T follicular helper cell (primary cell): ENCODE measurements at regions not wholly inside any gene's neighbourhood (a gene's known extent, or its start where the extent isn't known, plus 50 kb on each side); places are given as distances from the start of the nearest gene placed in this dataset.
"Not testable (repeated sequence)": the region's sequence is repeated elsewhere in the genome, so short reads cannot be mapped to it uniquely, and the experiment has no call there.

Source experiments
- DNase-seq: peaks from one replicate; pipeline ENCODE4 v3.0.0-alpha.2; 2020; ENCODE audit warnings: low read depth

GRCh38 chr6:54564188-54564587 lies 255.9 kb downstream of the TINAG start:
- not testable (repeated sequence) for DNase-seq

DNA sequence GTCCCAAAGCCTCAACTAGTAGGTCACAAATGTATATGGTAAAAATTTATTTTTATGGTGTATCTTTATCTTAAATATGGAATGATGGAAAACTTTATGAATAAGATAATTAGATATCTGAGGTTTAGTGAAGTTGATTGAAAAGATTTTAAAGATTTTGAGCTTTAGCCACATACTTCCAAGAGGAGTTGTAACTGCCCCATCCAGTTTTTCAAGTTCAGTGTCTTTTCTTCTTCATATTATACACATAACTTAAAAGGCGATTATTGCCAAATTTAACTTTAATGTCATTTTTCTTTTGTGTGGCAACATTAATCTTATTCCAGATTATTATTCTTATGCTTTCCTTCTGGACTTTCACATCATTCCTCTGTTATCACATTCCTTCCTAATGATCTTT lies 266.4 kb downstream of the TINAG start:
- no peak for DNase-seq

GRCh38 chr6:54578261-54578660 lies 268.3 kb upstream of the FAM83B start:
- DNase-seq: no peak

- DNase-seq: no peak
Measured at GRCh38 chr6:54579011-54579410, 267.6 kb upstream of the FAM83B start.

- DNase-seq: no peak
Measured at GRCh38 chr6:54586251-54586650, 260.3 kb upstream of the FAM83B start.

DNA sequence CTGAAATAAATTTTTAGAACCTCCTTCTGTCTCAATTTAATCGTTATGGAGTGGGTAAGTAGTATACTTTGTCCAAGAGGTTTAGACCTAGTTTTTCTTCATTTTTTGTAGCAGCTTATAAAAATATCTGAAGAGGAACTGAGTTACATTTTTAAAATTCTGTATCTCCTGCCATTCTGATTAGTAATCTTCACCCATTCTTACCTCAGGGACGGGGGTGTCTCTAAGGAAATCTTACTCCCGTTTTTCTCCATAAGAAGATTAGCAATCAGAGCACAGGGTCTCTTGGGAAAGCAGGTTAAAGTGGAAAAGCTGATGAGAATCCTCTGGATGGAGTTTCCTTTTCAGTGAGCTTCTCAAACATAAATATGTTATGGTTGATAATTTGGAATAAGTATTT lies 259.3 kb upstream of the FAM83B start:
- DNase-seq: no peak

DNA sequence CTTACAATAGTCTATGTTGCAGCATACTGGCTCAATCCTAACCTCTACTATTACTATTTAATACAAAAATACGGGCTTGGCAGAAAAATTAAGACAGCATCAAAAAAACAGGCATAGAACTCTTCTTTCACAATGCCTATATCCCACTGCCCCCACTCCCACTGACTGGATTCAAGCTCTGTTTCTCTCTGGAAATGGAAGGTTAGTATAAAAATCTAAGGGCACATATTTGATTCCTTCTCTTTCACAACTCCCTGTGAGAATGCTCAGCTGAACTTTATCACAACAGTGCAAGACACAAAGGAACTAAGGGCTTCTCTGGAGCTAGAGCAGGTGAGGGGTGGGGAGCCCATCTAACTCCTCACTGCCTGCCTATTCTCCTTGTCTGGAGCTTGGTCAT lies 258.4 kb upstream of the FAM83B start:
- no peak for DNase-seq

- DNase-seq: no peak
Measured at GRCh38 chr6:54595844-54596243, 250.7 kb upstream of the FAM83B start.

DNA sequence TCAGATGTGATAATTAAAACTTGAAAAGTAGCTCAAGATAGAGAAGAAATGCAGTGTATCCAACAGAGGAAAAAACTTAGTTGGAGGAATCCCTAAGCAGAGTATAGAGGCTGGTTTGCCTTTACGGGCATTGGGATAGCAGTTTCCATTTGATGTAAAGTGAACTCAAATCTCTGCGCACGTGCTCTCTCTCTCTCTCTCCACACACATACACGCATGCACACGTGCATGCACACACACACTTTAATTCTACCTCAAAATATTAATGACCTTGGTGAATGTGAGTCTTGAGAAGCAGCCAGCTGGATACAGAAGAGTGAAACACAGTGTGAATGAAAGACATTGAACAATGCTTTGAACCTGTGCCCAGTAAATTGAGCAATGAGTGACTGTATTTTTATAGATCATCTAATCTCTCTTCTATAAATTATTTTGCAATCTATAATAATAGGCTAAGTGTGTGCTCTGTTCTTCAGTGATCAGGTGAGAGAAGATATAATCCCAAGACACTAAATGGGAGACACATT lies 247.7 kb upstream of the FAM83B start:
- no peak for DNase-seq

DNA sequence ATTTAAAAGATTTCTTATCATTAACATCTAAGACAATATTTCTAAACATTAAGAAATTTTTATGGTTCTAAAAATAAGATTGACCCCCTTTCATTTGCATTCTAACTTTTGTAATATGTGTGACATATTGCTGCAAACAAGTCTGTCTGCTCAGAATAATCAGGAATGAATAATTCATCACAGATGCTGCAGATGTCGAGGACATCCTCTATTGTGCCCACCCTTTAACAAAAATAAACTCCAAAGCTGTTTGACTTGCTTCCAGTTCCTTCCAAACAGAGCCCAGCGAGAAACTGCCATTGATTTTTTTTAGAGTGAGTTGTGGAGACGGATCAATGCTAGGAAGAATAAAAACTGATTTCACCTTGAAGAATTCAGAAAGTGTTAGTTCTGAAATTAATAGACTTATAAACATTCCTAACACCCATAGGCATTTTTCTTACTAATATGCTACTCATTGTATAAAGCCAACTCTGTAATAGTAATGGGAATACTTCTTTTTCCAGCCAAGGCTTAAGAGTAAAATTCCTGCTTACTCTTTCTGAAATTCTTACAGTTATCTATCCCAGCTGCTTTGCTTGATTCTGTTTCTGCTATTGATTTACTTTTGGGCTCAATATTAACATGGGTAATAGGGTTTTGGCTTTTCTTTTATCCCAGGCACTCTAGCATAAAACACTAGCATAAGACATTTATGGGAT lies 244.8 kb upstream of the FAM83B start:
- no peak for DNase-seq

DNA sequence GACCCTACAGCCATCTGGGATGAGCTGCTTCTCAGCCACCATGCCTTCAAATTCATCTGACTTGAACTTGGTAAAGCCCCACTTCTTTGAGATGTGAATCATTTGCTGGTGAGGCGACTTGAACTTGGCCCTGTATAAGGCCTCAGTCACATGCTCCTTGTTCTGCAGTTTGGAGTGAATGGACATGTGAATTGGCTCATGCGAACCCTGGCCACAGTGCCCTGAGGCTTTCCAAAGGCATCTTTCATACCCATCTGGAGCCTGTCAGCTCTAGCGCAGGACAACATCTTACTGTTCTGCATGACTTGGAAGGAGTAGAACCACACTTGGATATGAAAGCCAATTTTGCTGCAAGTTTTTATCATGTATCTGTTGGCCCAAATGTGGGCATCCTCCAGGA lies 244.0 kb upstream of the FAM83B start:
- no peak for DNase-seq

DNA sequence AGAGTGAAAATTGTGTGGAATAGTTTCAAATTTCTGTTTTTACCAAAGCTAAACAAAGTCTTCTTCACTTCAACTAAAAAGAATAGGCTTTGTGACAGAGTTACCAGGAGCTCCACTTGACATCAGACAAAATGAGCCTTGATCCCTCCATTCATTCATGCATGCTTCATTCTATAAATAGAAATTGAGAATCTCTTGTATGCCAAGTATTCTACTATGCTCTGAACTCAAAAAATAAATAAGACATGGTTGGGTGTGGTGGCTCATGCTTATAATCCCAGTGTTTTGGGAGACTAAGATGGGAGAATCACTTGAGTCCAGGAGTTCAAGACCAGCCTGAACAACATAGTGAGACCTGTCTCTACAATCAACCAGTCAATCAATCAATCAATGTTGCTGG lies 236.6 kb upstream of the FAM83B start:
- DNase-seq: no peak

DNA sequence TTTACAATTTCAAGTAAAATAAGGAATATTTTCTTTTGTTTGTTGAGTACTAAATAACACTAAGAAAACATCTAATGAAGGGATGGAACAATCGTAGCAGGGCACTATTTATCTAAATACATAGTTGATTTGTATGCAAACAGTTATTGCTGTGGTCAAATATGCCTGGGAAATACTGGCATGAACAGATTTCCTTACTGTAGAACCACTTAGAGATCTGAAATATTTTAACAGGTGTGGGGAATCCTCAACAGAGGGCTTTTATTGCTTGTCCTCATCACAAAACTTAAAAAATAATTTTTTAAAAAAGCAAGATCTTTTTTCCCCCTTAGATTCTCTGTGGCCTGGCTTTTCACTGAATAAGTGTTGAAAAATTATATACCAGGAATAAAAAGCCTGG lies 233.0 kb upstream of the FAM83B start:
- no peak for DNase-seq

GRCh38 chr6:54614499-54615195 lies 231.9 kb upstream of the FAM83B start:
- no peak for DNase-seq

DNA sequence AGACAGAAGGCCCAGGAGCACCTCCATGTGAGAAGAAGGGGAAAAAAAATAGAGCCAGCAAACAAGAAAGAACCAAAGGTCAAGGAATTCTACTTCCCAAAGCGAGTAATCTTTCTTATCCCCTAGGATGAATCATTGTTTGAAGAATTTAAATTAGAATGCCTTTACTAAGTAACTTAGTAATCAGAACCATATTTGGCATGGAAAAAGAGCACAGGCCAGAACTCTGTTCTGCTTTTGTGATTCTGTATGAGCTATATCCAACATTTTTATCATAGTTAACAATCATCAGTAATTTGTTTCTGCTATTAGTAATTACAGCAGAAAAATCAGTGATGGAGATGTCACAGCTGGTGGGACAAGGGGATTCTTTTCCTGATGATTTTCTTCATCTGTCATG lies 228.8 kb upstream of the FAM83B start:
- DNase-seq: no peak

- DNase-seq: no peak
Measured at GRCh38 chr6:54618572-54618971, 228.0 kb upstream of the FAM83B start.

DNA sequence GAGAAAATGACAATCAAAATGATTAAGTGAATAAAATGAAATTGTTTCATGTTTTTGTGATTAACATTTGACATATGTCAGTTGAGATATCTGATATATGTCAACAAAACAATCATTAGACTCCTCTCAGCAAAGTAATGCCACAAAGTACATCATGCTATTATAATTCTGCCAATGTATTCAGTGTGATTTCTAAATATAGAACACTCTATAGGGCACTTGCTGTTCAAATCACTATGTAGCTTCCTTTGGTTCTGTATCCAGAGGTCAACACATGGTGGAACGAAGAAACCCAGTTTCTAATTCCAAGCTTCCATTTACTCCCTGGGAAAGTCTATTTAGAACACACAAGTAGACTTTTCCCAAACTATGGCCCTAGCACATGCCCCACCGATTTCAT lies 227.5 kb upstream of the FAM83B start:
- DNase-seq: no peak

DNA sequence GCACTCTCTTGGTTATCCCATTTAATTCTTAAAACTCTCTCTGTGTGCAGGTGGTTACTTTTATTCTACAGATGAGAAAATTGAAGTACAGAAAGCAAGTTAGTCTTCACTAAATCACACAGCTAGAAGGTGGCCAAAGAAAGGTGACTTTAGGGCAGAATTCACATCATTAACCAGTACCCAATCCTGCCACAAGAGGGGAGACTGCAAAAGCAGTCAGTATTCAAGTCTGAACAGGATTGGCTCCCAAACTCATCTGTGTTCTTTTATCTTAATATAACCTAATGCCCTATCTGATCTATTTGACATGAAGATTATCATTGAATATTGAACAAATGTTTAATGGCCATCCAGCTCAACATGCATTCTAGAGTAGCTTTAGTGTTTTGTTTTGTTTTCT lies 225.3 kb upstream of the FAM83B start:
- DNase-seq: no peak

DNA sequence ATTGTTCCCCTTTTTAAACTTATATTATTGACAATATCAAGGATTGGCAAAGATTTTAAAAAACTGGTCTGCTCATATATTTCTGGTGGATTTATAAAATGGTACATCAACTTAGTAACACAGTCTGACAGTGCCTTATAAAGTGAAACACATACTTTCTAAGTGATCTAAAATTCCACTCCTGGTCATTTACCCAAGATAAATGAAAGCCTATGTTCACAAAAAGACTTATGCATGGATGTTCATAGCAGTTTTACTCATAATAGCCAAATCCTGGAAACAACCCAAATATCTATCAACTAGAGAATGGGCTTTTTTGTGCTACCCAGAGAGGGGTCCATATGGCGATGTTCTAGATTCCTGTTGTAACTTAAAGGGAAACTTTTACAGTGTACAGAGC lies 222.4 kb upstream of the FAM83B start:
- DNase-seq: no peak

- no peak for DNase-seq
Measured at GRCh38 chr6:54624779-54625178, 221.8 kb upstream of the FAM83B start.

- no peak for DNase-seq
Measured at GRCh38 chr6:54629131-54629530, 217.4 kb upstream of the FAM83B start.

DNA sequence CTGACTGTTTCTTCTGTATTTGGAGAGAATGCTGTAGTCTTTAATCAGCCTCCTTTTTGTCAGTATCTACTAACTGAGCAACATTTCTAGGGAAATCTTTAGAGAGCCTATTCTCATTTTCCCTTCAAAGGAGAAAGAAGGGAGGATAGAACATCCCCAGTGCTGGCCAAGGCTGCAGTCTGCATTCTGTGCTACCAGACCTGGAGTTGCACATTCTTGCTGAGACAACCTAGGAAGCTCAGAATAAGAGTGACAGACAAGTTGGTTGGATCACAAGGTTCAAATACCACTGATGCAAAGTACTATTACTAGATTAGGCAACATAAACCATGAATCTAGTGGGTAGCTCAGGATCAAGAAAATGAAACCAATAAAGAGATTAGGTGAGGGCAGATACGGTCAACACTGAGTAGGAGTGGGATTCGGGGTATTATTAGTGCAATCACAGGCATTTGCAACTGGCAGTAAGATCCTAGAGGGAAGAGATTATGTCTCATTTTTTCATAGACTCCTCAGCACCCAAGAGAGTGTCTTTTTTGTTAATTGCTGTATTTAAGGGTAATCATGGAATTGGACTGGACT lies 213.5 kb upstream of the FAM83B start:
- DNase-seq: no peak

GRCh38 chr6:54633601-54634000 lies 213.0 kb upstream of the FAM83B start:
- no peak for DNase-seq
